ENCODE measurements at regions not wholly inside any gene's neighbourhood (a gene's known extent, or its start where the extent isn't known, plus 50 kb on each side); places are given as distances from the start of the nearest gene placed in this dataset.
"Not testable (repeated sequence)": the region's sequence is repeated elsewhere in the genome, so short reads cannot be mapped to it uniquely, and the experiment has no call there.

- Mint-ChIP-seq H3K4me3 (ENCODE audit: low read depth) (no peak overlapping the region), H3K4me1 (ENCODE audit: low read depth) (no peaks in the 10 kb centered on the region), H3K27me3 (no peaks in the 10 kb centered on the region), H3K36me3 (ENCODE audit: insufficient read depth) (no peaks in the 10 kb centered on the region), H3K27ac (no peak overlapping the region), H3K9me3 (ENCODE audit: low read depth) (no peaks in the 10 kb centered on the region)
- no peak for DNase-seq (ENCODE audit: low spot score, unreplicated experiment)
- TF ChIP-seq CTCF (IDR thresholded peaks at IDR 0.05; ENCODE audit: unreplicated experiment), result no peak
Observed at GRCh38 chr6:37085198-37085597, 79.7 kb downstream of the FGD2 start.

- Mint-ChIP-seq H3K27me3 (no peaks in the 10 kb centered on the region), H3K27ac (no peak overlapping the region), H3K9me3 (ENCODE audit: low read depth) (no peaks in the 10 kb centered on the region), H3K4me3 (ENCODE audit: low read depth) (no peak overlapping the region), H3K4me1 (ENCODE audit: low read depth) (peaks cover 5% of the 10 kb centered on the region), H3K36me3 (ENCODE audit: insufficient read depth) (no peaks in the 10 kb centered on the region)
- no peak for DNase-seq (ENCODE audit: low spot score, unreplicated experiment)
- TF ChIP-seq CTCF (IDR thresholded peaks at IDR 0.05; ENCODE audit: unreplicated experiment), result no peak
Observed at GRCh38 chr6:37088897-37089296, 81.1 kb upstream of the PIM1 start.

GRCh38 chr6:37089783-37090182 is 80.2 kb upstream of the PIM1 start:
- Mint-ChIP-seq H3K4me1 (ENCODE audit: low read depth) (peaks cover 5% of the 10 kb centered on the region), H3K4me3 (ENCODE audit: low read depth) (no peak overlapping the region), H3K36me3 (ENCODE audit: insufficient read depth) (no peaks in the 10 kb centered on the region), H3K9me3 (ENCODE audit: low read depth) (no peaks in the 10 kb centered on the region), H3K27me3 (no peaks in the 10 kb centered on the region), H3K27ac (no peak overlapping the region)
- DNase-seq (ENCODE audit: low spot score, unreplicated experiment), result no peak
- no peak for TF ChIP-seq CTCF (IDR thresholded peaks at IDR 0.05; ENCODE audit: unreplicated experiment)

GRCh38 chr6:37091104-37091503 is 78.8 kb upstream of the PIM1 start:
- not testable (repeated sequence) for H3K9me3 Mint-ChIP-seq (ENCODE audit: low read depth); H3K4me3 Mint-ChIP-seq (ENCODE audit: low read depth); H3K4me1 Mint-ChIP-seq (ENCODE audit: low read depth); H3K27ac Mint-ChIP-seq; DNase-seq (ENCODE audit: low spot score, unreplicated experiment); H3K27me3 Mint-ChIP-seq; H3K36me3 Mint-ChIP-seq (ENCODE audit: insufficient read depth)

- not testable (repeated sequence) for H3K9me3 Mint-ChIP-seq (ENCODE audit: low read depth); DNase-seq (ENCODE audit: low spot score, unreplicated experiment); H3K27ac Mint-ChIP-seq; H3K36me3 Mint-ChIP-seq (ENCODE audit: insufficient read depth); H3K4me1 Mint-ChIP-seq (ENCODE audit: low read depth); H3K27me3 Mint-ChIP-seq; H3K4me3 Mint-ChIP-seq (ENCODE audit: low read depth)
Observed at GRCh38 chr6:37091586-37091985, 78.4 kb upstream of the PIM1 start.

GRCh38 chr6:37092923-37093727 is 76.8 kb upstream of the PIM1 start:
- no peak for TF ChIP-seq CTCF (IDR thresholded peaks at IDR 0.05; ENCODE audit: unreplicated experiment)
- DNase-seq (ENCODE audit: low spot score, unreplicated experiment), result no peak
- H3K9me3 Mint-ChIP-seq (ENCODE audit: low read depth), result no peaks in the 10 kb centered on the region

More at GRCh38 chr6:37092923-37093727, 76.8 kb upstream of the PIM1 start:
- no peak overlapping the region for H3K4me3 Mint-ChIP-seq (ENCODE audit: low read depth)
- H3K27ac Mint-ChIP-seq, result peak overlapping the region; percentile 79
- H3K4me1 Mint-ChIP-seq (ENCODE audit: low read depth), result peaks cover 5% of the 10 kb centered on the region
- no peaks in the 10 kb centered on the region for H3K36me3 Mint-ChIP-seq (ENCODE audit: insufficient read depth)
- no peaks in the 10 kb centered on the region for H3K27me3 Mint-ChIP-seq

Data from progenitor cell of endocrine pancreas (in vitro differentiated cells).